ENCODE measurements at regions not wholly inside any gene's neighbourhood (a gene's known extent, or its start where the extent isn't known, plus 50 kb on each side); places are given as distances from the start of the nearest gene placed in this dataset.

DNA sequence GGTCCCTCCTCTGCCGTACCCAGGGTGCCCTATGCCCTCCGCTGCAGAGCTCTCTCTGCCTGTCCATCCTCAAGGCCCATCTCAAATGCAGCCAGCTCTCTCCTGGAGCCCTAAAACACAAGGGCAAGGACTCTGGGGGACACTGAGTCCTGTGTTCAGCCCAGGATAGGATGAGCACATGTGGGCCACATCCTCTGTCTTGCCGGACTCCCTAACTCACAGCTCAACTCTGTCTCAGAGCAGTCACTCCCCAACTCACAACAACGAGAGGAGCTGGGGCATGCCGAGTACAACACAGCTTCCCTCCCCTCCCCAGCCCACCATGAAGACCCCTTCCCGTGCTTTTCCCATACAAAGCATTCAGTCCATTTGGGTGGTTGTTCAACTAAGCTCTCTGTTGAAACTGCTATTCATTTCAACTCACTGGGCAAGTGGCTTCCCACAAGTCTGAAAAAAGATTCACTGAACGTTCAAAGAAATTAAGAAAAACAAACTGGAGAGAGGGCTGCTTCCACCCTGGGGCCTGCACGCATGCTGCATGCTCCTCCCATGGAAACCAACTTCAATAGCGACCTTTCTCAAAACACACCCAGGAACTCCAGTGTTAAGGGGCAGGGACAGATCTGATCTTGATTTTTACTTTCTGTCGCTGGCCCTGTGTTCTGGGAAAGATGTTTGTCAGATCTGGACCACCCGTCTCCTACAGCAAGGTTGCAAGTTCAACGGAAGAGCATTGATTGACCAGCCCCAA lies 124.3 kb upstream of the IGF1R start:
- POLR2A ChIA-PET: no interaction called here
- no peak for DNase-seq (ENCODE audit: extremely low spot score)
- CTCF ChIA-PET: interaction anchor here (1.4 to 7.8 kb wide), 2 partner anchors 135 to 136 kb away, joined by 4 to 120 read pairs; no protein-coding TSS in a partner anchor
- TF ChIP-seq, protein P1, sequence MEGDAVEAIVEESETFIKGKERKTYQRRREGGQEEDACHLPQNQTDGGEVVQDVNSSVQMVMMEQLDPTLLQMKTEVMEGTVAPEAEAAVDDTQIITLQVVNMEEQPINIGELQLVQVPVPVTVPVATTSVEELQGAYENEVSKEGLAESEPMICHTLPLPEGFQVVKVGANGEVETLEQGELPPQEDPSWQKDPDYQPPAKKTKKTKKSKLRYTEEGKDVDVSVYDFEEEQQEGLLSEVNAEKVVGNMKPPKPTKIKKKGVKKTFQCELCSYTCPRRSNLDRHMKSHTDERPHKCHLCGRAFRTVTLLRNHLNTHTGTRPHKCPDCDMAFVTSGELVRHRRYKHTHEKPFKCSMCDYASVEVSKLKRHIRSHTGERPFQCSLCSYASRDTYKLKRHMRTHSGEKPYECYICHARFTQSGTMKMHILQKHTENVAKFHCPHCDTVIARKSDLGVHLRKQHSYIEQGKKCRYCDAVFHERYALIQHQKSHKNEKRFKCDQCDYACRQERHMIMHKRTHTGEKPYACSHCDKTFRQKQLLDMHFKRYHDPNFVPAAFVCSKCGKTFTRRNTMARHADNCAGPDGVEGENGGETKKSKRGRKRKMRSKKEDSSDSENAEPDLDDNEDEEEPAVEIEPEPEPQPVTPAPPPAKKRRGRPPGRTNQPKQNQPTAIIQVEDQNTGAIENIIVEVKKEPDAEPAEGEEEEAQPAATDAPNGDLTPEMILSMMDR (IDR thresholded peaks at IDR 0.05; ENCODE audit: control extremely low read depth, extremely low read depth, low read depth, missing control alignments): no peak

DNA sequence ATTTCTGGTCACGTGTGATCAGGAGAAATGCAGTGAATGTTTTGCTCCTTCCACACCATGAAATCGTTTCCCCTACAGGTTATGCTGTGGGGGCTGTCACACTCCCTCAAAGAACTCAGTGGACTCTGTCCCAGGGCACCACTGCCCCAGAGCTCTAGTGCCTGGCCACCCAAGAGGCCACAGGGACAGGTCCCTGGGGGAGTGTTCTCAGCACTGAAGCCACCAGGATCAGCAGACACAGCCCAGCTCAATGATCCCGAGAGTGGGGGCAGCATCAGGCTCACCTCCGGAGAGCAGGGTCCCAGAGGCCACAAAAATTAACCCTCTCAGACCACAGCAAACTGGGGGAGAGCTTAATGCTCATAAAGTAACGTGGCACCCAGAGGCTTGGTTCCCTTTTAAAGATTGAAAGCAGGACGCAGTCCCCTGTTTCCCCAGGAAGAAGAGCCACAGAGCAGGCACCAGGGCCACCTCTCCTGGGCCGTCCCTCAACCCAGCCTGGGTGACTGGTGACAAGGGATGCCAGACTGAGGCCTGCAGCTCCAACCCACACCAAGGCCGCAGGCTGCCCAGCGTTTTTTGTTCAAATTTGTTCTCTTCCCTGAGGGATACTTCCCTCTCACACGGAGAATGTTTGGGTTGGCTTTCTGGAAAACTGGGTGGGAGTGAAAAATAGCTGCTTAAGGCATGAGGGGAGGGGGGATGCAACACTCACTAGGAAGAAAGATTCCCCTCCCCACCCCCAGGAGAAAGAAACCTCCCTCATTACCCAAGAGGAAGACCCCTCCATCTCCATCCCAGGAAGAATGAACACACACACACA lies 123.3 kb upstream of the IGF1R start:
- ChIA-PET POLR2A (no interaction called here), CTCF (interaction anchor here (1.4 kb wide), 1 partner anchor 135 kb away, joined by 4 read pairs; no protein-coding TSS in a partner anchor)
- DNase-seq (ENCODE audit: extremely low spot score): no peak
- TF ChIP-seq, protein P1 (IDR thresholded peaks at IDR 0.05; ENCODE audit: control extremely low read depth, extremely low read depth, low read depth, missing control alignments): no peak

DNA sequence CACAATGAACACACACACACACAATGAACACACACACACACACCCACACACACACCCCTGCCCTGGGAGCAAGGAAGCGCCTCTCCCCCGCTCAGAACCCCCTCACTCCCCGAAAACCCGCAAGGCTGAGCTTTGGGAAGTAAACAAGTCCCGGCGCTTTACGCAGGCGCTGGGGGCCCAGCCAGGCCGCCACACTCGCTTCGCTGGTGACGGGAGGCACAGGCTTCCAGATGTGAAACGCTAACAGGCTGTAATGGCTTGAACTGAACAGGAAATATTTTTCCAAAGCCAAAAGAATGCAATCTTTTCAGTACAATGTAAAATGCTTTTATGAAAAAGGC lies 122.7 kb upstream of the IGF1R start:
- TF ChIP-seq, protein P1 (IDR thresholded peaks at IDR 0.05; ENCODE audit: control extremely low read depth, extremely low read depth, low read depth, missing control alignments): no peak
- DNase-seq (ENCODE audit: extremely low spot score): no peak
- ChIA-PET CTCF (interaction anchor here (1.4 kb wide), 1 partner anchor 134 kb away, joined by 4 read pairs; no protein-coding TSS in a partner anchor), POLR2A (no interaction called here)

DNA sequence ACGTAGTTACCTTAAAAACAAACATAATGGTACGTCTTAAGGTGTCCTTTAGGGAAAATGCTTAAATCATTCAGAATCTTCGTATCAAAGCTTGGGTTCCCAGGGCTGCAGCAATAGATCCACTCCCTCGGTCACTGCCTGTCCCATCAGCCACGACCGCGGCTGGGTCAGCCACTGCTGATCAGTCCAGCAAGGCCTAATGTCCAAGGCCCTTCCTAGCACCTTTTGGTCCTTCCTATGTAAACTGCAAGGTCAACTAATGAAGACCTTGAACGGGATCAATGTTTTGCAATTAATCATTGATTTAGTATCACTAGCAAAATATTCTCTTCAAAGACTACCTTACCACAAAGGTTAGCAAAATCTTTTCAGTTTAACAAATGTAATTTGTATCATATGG lies 122.2 kb upstream of the IGF1R start:
- TF ChIP-seq, protein P1 (IDR thresholded peaks at IDR 0.05; ENCODE audit: control extremely low read depth, extremely low read depth, low read depth, missing control alignments): no peak
- CTCF ChIA-PET: no interaction called here
- POLR2A ChIA-PET: no interaction called here
- DNase-seq (ENCODE audit: extremely low spot score): no peak

DNA sequence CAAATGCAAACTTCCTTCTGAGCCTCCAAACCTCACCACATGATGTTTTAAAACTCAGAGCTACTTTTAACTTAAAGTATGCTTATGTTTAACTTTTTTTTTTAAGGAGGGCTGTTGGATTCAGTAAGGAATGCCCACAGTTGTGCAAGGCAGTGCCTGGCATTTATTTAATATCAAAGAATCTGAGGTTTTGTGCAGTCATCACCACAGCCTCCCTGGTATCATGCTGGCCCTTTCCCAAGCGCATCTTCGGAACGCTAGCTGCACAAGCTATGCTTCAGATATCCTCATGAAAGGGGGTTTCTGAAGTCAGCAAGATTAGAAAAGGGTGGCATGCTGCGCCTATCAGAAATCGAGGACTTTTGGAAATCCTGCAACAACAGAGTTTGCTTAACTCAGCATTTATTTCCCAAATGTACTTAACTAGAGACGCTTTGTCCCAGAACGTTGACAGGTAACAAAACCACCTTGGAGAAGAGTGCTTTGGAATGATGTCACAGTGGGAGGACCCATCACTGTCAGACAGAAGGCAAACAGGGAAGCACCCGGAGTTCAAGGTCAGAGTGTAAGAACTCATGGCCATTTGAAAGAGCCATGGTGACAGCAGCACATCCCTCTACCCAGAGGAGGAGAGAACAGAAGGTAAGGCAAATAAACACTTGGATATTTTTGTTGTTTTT lies 120.2 kb upstream of the IGF1R start:
- CTCF ChIA-PET: interaction anchor here (1.2 kb wide), 1 partner anchor 9 kb away, joined by 6 read pairs; no protein-coding TSS in a partner anchor
- POLR2A ChIA-PET: no interaction called here

More for the DNA sequence above, 120.2 kb upstream of the IGF1R start:
- no peak for DNase-seq (ENCODE audit: extremely low spot score)
- TF ChIP-seq, protein P1 (IDR thresholded peaks at IDR 0.05; ENCODE audit: control extremely low read depth, extremely low read depth, low read depth, missing control alignments): no peak

All from GM10248 (cell line).